DMS79 treated with DMSO at 0.1 percent for 48 hours (cell line): ENCODE measurements at regions not wholly inside any gene's neighbourhood (a gene's known extent, or its start where the extent isn't known, plus 50 kb on each side); places are given as distances from the start of the nearest gene placed in this dataset.

Source experiments
- DNase-seq: peaks from one replicate; lab custom pipeline; 2025; lab: John Stamatoyannopoulos, UW

DNA sequence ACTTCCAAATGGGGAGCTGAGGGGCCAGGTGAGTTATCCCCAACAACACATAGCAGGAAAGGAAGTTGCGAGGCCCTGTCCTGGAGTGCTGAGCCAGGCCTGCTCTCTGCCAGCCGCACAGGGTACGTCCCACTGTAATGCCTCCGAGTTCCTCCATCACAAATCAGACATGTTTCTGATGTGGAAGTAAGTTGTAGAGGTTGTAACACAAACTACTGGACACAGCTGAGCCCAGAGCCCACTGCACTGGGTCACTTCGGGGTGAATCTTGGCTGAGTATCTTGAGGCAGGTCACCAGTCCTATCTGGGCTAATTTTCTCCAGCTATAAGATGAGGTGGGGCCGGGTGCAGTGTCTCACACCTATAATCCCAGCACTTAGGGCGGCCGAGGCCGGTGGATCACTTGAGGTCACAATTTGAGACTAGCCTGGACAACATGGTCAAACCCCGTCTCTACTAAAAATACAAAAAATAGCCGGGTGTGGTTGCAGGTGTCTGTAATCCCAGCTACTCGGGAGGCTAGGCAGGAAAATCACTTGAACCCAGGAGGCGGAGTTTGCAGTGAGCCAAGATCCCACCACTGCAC, 100.8 kb upstream of the CDH5 start:
- no peak for DNase-seq

DNA sequence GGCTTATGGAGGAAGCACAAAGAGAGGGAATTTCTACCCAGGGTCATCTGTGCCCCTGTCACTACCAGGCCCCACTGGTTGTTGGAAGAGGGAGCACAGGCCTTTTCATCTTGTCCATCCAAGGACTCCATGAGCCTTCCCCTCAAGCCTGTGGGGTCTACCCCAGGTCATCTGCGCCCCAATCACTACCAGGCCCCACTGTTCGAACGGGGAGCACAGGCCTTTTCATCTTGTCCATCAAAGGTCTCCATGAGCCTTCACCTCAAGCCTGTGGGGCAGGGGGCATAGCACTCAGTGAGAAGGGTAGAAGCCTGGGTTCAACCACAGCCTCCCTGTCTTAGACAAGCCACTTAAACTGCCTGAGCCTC, 101.5 kb upstream of the CDH5 start:
- no peak for DNase-seq

DNA sequence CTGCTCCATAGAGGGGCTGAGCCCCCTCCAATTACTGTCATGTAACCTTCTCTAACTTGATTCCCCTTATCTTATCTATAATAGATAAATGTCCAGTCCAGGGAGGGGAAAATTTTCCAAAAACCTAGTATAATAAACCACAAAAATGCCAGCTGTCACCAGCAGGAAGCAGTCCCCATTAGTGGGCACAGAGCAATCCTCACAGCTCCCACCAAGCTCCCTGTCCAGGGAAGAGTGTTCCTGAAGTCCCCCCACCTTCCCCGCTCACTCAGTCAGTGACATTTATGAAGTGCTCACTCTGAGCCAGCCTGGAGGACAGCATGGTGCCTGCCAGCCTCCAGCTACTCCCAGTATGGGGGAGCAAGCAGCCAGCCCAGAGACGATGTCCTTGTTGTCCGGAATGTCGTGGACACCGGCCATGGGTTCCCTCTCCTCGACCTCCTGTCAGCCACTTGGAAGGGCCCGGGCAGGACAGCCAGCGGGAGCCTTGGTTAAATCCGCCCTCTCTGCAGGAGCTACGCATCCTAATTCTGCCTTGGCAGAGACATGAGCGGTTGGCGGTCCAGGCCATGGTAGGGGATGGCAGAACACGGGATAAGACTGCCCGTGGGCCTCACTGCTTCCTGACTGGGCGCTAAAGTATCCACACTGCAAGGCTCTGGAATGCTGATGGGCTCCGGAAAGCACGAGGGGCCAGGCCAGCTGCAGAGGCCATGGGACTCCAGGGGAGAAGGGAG, 102.0 kb upstream of the CDH5 start:
- DNase-seq = no peak

GRCh38 chr16:66263973-66264310, 102.5 kb upstream of the CDH5 start:
- no peak for DNase-seq

GRCh38 chr16:66263168-66263972, 103.1 kb upstream of the CDH5 start:
- DNase-seq = no peak

- no peak for DNase-seq
These were observed 104.0 kb upstream of the CDH5 start for GRCh38 chr16:66262253-66263167.

DNA sequence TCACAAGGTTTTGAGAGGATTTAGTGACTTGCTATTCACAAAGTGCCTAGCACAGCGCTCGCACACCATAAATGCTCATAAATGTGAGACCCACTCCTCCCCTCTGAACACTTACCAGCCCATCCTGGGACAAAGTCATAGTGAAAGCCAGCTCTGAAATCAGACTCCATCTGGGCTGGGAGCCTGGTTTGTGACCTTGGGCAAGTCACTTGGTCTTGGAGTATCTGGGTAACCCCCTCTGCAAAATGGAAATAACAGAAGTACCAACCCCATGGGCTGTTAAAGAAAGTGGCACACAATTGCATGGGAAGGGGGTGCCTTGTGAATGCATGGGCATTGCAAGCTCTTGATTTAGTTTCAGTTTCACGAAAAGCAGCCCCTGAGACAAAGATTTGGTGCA, 104.7 kb upstream of the CDH5 start:
- DNase-seq = no peak

DNA sequence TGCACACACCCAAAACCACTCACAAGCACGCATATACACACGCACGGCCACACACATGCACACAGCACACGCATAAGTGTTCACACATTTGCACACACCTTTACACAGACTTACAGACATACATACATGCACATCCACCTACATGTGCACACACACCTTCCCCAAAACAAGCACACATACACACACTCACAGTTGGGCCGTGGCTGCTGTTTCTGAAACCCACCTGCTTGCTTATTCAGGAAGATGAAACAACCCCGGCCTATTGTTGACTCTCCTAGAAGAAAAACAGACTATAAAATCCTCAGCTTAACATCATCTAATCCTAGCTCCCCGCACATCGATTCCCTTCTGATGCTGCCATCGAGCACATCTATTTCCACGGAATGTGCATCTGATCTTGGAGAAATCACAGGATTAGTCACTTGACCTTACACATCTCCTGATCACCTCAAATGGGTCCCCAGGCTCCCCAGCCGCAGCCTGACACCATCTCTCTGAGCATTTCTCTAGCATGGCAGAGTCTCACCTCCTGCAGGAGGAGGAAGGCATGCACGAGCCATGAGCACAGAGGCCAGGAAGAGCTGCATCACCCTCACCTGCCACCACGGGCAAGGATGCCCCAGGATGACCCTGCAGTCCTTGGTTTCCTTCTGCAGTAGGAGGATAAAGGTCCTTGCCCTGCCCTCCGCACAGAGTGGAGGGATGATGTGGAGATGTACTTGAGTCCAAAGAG, 105.8 kb upstream of the CDH5 start:
- DNase-seq = no peak

GRCh38 chr16:66258916-66259845, 107.3 kb upstream of the CDH5 start:
- no peak for DNase-seq

DNA sequence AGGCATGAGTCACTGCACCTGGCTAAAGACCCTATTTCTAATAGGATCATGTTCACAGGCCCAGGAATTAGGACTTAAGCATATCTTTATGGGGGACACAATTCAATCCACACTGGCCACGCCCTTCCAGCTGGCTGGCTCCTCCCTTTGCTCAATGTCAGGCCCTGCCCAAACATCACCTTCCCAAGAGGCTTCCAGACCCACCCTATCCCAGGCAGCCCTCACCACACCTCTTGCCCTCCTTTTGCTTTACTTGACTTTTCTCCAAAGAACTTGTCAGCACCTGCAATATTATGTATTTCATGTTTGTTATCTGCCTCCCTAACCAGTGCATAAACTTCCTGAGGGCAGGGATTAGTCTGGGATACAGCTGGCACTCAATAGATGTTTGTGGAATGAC, 109.6 kb upstream of the CDH5 start:
- no peak for DNase-seq

- no peak for DNase-seq
These were observed 110.8 kb upstream of the CDH5 start for GRCh38 chr16:66255647-66256046.

DNA sequence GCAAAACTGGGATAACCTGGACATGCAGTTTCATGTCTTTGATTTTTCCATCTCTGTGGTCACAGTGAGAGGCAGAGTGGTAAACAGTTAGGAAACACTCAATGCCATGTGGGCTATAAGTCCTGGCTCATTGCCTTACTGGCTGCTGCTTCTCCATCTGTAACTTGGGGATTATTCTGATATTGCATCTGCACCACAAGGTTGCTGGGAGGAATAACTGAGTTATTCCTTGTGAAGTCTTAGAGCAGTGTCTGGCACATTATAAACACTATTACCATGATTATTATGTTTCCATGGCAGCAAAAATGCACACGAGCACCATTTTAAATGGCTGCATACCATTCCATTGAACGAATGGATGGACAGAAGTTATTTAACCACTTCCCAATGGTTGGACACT, 111.7 kb upstream of the CDH5 start:
- DNase-seq = no peak

GRCh38 chr16:66254106-66254505, 112.4 kb upstream of the CDH5 start:
- DNase-seq = no peak

- DNase-seq = no peak
These were observed 114.9 kb upstream of the CDH5 start for GRCh38 chr16:66251476-66252160.

- no peak for DNase-seq
These were observed 115.6 kb upstream of the CDH5 start for GRCh38 chr16:66250686-66251431.

DNA sequence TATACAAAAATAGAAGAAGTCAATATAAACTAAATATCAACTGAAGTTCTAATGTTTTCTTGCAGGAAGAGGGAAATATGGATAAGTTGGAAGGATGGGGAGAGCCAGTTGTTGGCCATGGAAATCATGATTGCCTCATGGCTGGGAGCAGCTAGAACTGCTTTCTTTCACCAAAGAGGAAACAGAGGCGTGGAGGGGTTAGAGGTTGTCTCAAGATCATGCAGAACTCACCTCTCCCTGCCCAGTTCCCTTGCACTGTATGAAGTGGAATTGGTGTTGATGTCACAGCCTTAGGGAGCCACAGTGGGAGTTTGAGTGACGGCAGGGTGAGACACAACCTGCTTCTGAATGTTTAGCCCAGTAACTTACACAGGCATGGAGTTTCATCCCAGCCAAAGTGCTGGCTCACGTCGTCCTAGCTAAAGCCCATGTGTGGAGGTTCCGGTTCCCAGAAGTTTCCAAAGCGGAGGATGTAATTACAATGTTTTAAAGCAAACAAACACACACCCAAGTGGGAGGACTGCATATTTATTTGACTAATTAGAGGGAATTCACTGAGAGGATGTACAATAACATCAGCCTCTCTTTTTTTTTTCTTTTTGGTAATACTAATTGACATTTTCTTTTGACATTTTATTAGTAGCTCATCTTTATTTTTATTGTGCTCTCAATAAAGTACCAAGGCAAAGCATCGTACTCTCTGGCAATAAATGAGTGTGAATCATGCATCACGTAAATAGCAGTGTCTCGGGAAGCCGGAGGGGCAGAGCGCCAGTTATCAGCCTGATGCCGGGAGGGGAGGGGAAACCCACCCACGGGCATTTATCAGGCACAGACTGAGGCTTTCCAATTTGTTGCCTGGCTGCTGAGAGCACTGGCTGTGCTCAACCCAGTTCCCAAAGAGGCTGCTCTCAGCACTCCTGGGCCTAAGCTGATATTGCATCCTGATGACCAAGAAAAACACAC, 118.7 kb upstream of the CDH5 start:
- no peak for DNase-seq

- DNase-seq = no peak
These were observed 120.6 kb upstream of the CDH5 start for GRCh38 chr16:66245868-66246267.

DNA sequence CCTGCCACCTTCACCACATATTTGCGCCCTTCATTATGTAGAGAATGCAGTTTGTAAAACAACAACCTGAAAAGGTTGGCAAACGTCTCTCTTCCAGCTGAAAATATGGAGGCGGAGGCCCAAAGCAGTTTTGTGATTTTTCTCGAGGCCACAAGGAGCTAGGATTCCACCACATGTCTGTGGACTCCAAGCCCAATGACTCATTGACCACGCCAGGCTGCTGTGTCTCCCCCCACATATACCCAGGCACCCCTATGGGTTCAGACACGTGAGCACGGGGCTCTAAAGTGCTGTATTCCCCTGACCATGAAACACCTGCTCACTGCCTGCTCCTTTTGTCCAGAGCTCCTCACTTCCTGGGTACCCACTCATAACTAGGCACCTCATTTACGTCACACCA, 121.4 kb upstream of the CDH5 start:
- DNase-seq = no peak
